A549 (cell line): ENCODE measurements at regions not wholly inside any gene's neighbourhood (a gene's known extent, or its start where the extent isn't known, plus 50 kb on each side); places are given as distances from the start of the nearest gene placed in this dataset.

Experiments used
- ATAC-seq, 2 experiments: fragments of 200-7000 bp in 1 of 2; fragments of >200 bp in 1 of 2; cut with Nextera tagmentation in 1 of 2; cut with Tn5 transposase in 1 of 2; 3 replicates each; pipeline versions ENCODE4 v1.8.0 to v1.9.1; 2018 to 2020; ENCODE audit warnings: mild to moderate bottlenecking in 1 of 2, moderate library complexity in 1 of 2
- CTCF ChIA-PET: fragments of 300-600 bp; sonication (Branson Sonifier 250); formaldehyde crosslinking; extraction: SDS; loops from one replicate; lab custom pipeline; 2021; ENCODE audit warnings: antibody characterized with exemption, inconsistent platforms; lab: Yijun Ruan, JAX
- POLR2A ChIA-PET: fragments of 350-600 bp; formaldehyde crosslinking; extraction: SDS; loops from one replicate; lab custom pipeline; 2021; ENCODE audit warnings: antibody characterized with exemption, inconsistent platforms; lab: Yijun Ruan, JAX
- DNase-seq, 2 experiments: peaks; one replicate each; pipeline versions ENCODE4 v3.0.0 to v3.0.0-alpha.2; 2011 to 2016; ENCODE audit warnings: low read depth in 1 of 2, low spot score in 1 of 2
- FAIRE-seq: peaks from 2 replicates; lab custom pipeline; 2011; peaks lifted over from hg19 to GRCh38; lab: Jason Lieb, UNC
- H3K27ac ChIP-seq, 2 experiments: fragments of >200 bp; sonication (Bioruptor Twin); formaldehyde crosslinking; 3 replicates each; pipeline ENCODE4 v1.5.1; 2016 to 2017
- H3K4me1 ChIP-seq: fragments of >200 bp; sonication (Bioruptor Twin); formaldehyde crosslinking; 3 replicates; pipeline ENCODE4 v1.6.1; 2016
- H3K4me2 ChIP-seq: fragments of >200 bp; sonication (Bioruptor Twin); formaldehyde crosslinking; 3 replicates; pipeline ENCODE4 v1.6.1; 2016
- H3K4me3 ChIP-seq: fragments of >200 bp; sonication (Bioruptor Twin); formaldehyde crosslinking; 3 replicates; pipeline ENCODE4 v1.5.1; 2016
- H3K9me3 ChIP-seq: fragments of >200 bp; sonication (Bioruptor Twin); formaldehyde crosslinking; 3 replicates; pipeline ENCODE4 v1.6.1; 2016
- BCL3 ChIP-seq: fragments of >200 bp; sonication (Bioruptor Twin); formaldehyde crosslinking; IDR thresholded peaks from 3 replicates; pipeline ENCODE4 v1.6.1; 2016
- CBX2 ChIP-seq: fragments of 200-600 bp; sonication (generic); IDR thresholded peaks from 2 replicates; pipeline ENCODE4 v1.6.1; 2016; ENCODE audit warnings: low read depth, mild to moderate bottlenecking, borderline replicate concordance
- CEBPB ChIP-seq, 2 experiments: fragments of >200 bp in 1 of 2; sonication (Bioruptor Twin) in 1 of 2; formaldehyde crosslinking in 1 of 2; IDR thresholded peaks; 2 replicates each; pipeline ENCODE4 v1.6.1; 2012 to 2016
- CHD2 ChIP-seq: fragments of 150-350 bp; IDR thresholded peaks from 2 replicates; pipeline ENCODE4 v1.6.1; 2014; ENCODE audit warnings: low read length; ENCODE audit not compliant: partially characterized antibody
- CTCF ChIP-seq: fragments of >200 bp; sonication (Bioruptor Twin); formaldehyde crosslinking; IDR thresholded peaks from 3 replicates; pipeline ENCODE4 v1.5.1; 2016
- EHMT2 ChIP-seq: fragments of 200-600 bp; sonication (generic); IDR thresholded peaks from 2 replicates; pipeline ENCODE4 v1.6.1; 2016; ENCODE audit warnings: antibody characterized with exemption, low read depth, mild to moderate bottlenecking, moderate library complexity
- GATA3 ChIP-seq: IDR thresholded peaks from 2 replicates; pipeline ENCODE4 v1.6.1; 2012; ENCODE audit warnings: borderline replicate concordance
- HES2 ChIP-seq: fragments of >200 bp; sonication (Bioruptor Twin); formaldehyde crosslinking; IDR thresholded peaks from 2 replicates; pipeline ENCODE4 v1.6.1; 2016
- HEYL ChIP-seq: fragments of 250-450 bp; sonication (Bioruptor Pico); IDR thresholded peaks from 2 replicates; pipeline ENCODE4 v1.8.0; 2021; ENCODE audit warnings: mild to moderate bottlenecking, moderate library complexity
- HOXB13 ChIP-seq: fragments of 250-450 bp; sonication (Bioruptor Pico); IDR thresholded peaks from 2 replicates; pipeline ENCODE4 v1.5.0; 2020; ENCODE audit warnings: low read depth, mild to moderate bottlenecking, moderate library complexity
- HOXB5 ChIP-seq: fragments of 250-450 bp; sonication (Bioruptor Pico); IDR thresholded peaks from 2 replicates; pipeline ENCODE4 v1.5.0; 2020; ENCODE audit warnings: mild to moderate bottlenecking, moderate library complexity
- KDM5A ChIP-seq: fragments of 200-600 bp; sonication (generic); IDR thresholded peaks from 2 replicates; pipeline ENCODE4 v1.6.1; 2016; ENCODE audit warnings: antibody characterized with exemption, mild to moderate bottlenecking
- MAFK ChIP-seq: fragments of 450-650 bp; IDR thresholded peaks from 2 replicates; pipeline ENCODE4 v1.6.1; 2014; ENCODE audit not compliant: partially characterized antibody
- MYC ChIP-seq: IDR thresholded peaks from 2 replicates; pipeline ENCODE4 v1.6.1; 2012; ENCODE audit warnings: mild to moderate bottlenecking, inconsistent platforms, low read length, improper control_type of control experiment, borderline replicate concordance
- NFE2L2 ChIP-seq: fragments of 150-350 bp; conservative IDR thresholded peaks from 2 replicates; pipeline ENCODE4 v1.6.1; 2014; ENCODE audit warnings: low read length
- NR3C1 ChIP-seq: fragments of >200 bp; sonication (Bioruptor Twin); formaldehyde crosslinking; IDR thresholded peaks from 3 replicates; pipeline ENCODE4 v1.6.1; 2017
- POLR2A ChIP-seq: IDR thresholded peaks from 2 replicates; pipeline ENCODE4 v1.6.1; 2012; ENCODE audit warnings: mild to moderate bottlenecking, low read length
- POLR2AphosphoS2 ChIP-seq: conservative IDR thresholded peaks from 2 replicates; pipeline ENCODE4 v1.6.1; 2012; ENCODE audit warnings: low read length, improper control_type of control experiment, inconsistent platforms
- RAD21 ChIP-seq, 2 experiments: fragments of >200 bp in 1 of 2; sonication (Bioruptor Twin) in 1 of 2; formaldehyde crosslinking in 1 of 2; IDR thresholded peaks in 1 of 2; conservative IDR thresholded peaks in 1 of 2; 2 replicates in 1 of 2; 3 replicates in 1 of 2; pipeline ENCODE4 v1.6.1; 2012 to 2018; ENCODE audit warnings: inconsistent platforms in 1 of 2
- RARB ChIP-seq: fragments of 250-450 bp; sonication (Bioruptor Pico); IDR thresholded peaks from 2 replicates; pipeline ENCODE4 v1.8.0; 2021; ENCODE audit warnings: mild to moderate bottlenecking, moderate library complexity
- SREBF2 ChIP-seq: fragments of 450-650 bp; IDR thresholded peaks from 2 replicates; pipeline ENCODE4 v1.6.1; 2014; ENCODE audit warnings: mild to moderate bottlenecking, moderate library complexity
- TFCP2L1 ChIP-seq: fragments of 250-450 bp; sonication (Bioruptor Pico); IDR thresholded peaks from 2 replicates; pipeline ENCODE4 v1.5.0; 2021; ENCODE audit warnings: mild to moderate bottlenecking
- TP53 ChIP-seq: fragments of 250-450 bp; sonication (Bioruptor Pico); IDR thresholded peaks from 2 replicates; pipeline ENCODE4 v1.5.0; 2021; ENCODE audit warnings: mild to moderate bottlenecking, moderate library complexity
- ZC3H11A ChIP-seq: fragments of 450-650 bp; IDR thresholded peaks from 2 replicates; pipeline ENCODE4 v1.6.1; 2014; ENCODE audit warnings: antibody characterized with exemption, mild to moderate bottlenecking
- WGBS: methylation state at CpG from one replicate; pipeline ENCODE4 v1.1.6; 2017; ENCODE audit errors: missing lambda C conversion rate; 5-methylcytosine and 5-hydroxymethylcytosine counted together
- TF ChIP-seq, protein P1 (sequence below): IDR thresholded peaks from 2 replicates; pipeline ENCODE4 v1.6.1; 2012; ENCODE audit warnings: low read depth, borderline replicate concordance
- TF ChIP-seq, protein P2 (sequence below): fragments of 150-350 bp; IDR thresholded peaks from 2 replicates; pipeline ENCODE4 v1.6.1; 2014; ENCODE audit warnings: low read depth, mild to moderate bottlenecking, low read length

GRCh38 chr2:198476007-198476406 is 671.6 kb downstream of the PLCL1 start (continued):
- no peak for TF ChIP-seq CTCF
- TF ChIP-seq RAD21 (conservative IDR thresholded peaks at IDR 0.05 in 1 of 2, IDR thresholded peaks at IDR 0.05 in 1 of 2): no peak
- TF ChIP-seq EHMT2: no peak
- TF ChIP-seq MAFK: no peak
- TF ChIP-seq SREBF2: no peak
- no peak for TF ChIP-seq RARB (CRISPR knock-in tag)
- no peak for TF ChIP-seq ZC3H11A

DNA sequence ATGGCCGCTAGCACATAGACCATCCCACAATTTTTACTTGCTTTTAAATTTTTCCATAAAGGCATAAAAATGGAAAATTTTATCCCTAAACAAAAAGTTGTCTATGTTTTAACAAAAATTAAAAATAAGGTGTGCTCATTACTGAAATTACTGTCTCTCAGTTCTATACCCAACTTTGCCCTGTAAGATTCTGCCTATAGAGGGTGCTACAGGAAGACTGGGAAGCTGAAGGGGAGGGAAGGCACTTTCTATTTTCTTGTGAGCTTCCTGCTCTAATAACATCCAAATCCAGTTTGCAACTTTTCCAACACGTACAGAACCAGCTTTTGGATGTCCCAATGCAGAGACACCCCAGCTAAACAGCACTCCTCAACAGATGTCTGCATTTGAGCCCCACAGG is 666.9 kb downstream of the PLCL1 start:
- H3K4me1 ChIP-seq: no peaks in the 10 kb centered on the region
- H3K9me3 ChIP-seq: no peaks in the 10 kb centered on the region
- no peak for ATAC-seq
- FAIRE-seq: no peak
- no peak overlapping the region for H3K4me3 ChIP-seq
- ChIA-PET CTCF (no interaction called here), POLR2A (no interaction called here)
- 4% methylated on average over 2 of the region's 2 CpGs for WGBS
- DNase-seq: no peak
- TF ChIP-seq NFE2L2: no peak
- peak in 1 of 2 experiments; percentile 1; a peak in 1 of 5 replicates for TF ChIP-seq RAD21 (conservative IDR thresholded peaks at IDR 0.05 in 1 of 2, IDR thresholded peaks at IDR 0.05 in 1 of 2)
- no peak overlapping the region for H3K4me2 ChIP-seq
- no peak overlapping the region for H3K27ac ChIP-seq

- no peak for TF ChIP-seq CEBPB (IDR thresholded peaks at IDR 0.05)
- TF ChIP-seq HOXB5 (CRISPR knock-in tag): no peak
- TF ChIP-seq POLR2A: no peak
- TF ChIP-seq KDM5A: no peak
- no peak for TF ChIP-seq BCL3
- TF ChIP-seq HOXB13 (CRISPR knock-in tag): no peak
- no peak for TF ChIP-seq TFCP2L1 (CRISPR knock-in tag)
- TF ChIP-seq, protein P1, sequence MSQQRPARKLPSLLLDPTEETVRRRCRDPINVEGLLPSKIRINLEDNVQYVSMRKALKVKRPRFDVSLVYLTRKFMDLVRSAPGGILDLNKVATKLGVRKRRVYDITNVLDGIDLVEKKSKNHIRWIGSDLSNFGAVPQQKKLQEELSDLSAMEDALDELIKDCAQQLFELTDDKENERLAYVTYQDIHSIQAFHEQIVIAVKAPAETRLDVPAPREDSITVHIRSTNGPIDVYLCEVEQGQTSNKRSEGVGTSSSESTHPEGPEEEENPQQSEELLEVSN: no peak
- TF ChIP-seq, protein P2, sequence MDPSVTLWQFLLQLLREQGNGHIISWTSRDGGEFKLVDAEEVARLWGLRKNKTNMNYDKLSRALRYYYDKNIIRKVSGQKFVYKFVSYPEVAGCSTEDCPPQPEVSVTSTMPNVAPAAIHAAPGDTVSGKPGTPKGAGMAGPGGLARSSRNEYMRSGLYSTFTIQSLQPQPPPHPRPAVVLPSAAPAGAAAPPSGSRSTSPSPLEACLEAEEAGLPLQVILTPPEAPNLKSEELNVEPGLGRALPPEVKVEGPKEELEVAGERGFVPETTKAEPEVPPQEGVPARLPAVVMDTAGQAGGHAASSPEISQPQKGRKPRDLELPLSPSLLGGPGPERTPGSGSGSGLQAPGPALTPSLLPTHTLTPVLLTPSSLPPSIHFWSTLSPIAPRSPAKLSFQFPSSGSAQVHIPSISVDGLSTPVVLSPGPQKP: no peak
- no peak for TF ChIP-seq GATA3
- TF ChIP-seq ZC3H11A: no peak
- ChIA-PET CTCF (no interaction called here), POLR2A (no interaction called here)
- 0% methylated on average over 3 of the region's 3 CpGs for WGBS
- Histone ChIP-seq H3K4me3 (no peak overlapping the region), H3K9me3 (no peaks in the 10 kb centered on the region), H3K4me1 (no peaks in the 10 kb centered on the region), H3K4me2 (no peak overlapping the region), H3K27ac (no peak overlapping the region)
- no peak for ATAC-seq
- no peak for FAIRE-seq
- DNase-seq: no peak
Measured at GRCh38 chr2:198468136-198468535, 663.7 kb downstream of the PLCL1 start.

GRCh38 chr2:198465970-198466369 is 661.6 kb downstream of the PLCL1 start:
- 55% methylated on average over 6 of the region's 6 CpGs for WGBS
- TF ChIP-seq CBX2: no peak
- no peak for TF ChIP-seq NR3C1
- TF ChIP-seq, protein P2: no peak
- no peak for TF ChIP-seq BCL3
- no peak for TF ChIP-seq CHD2
- TF ChIP-seq POLR2AphosphoS2: no peak
- TF ChIP-seq EHMT2: no peak
- TF ChIP-seq HEYL: no peak
- no peak for TF ChIP-seq CEBPB (IDR thresholded peaks at IDR 0.05)
- TF ChIP-seq MYC: no peak
- TF ChIP-seq KDM5A: no peak
- no peak for TF ChIP-seq POLR2A
- no peak for TF ChIP-seq HES2
- TF ChIP-seq TP53 (CRISPR knock-in tag): no peak

More at GRCh38 chr2:198465970-198466369, 661.6 kb downstream of the PLCL1 start:
- DNase-seq (no peak), FAIRE-seq (no peak), ATAC-seq (no peak)
- no peaks in the 10 kb centered on the region for H3K9me3 ChIP-seq
- H3K27ac ChIP-seq: no peak overlapping the region
- H3K4me3 ChIP-seq: no peak overlapping the region
- CTCF ChIA-PET: no interaction called here
- H3K4me2 ChIP-seq: no peak overlapping the region
- POLR2A ChIA-PET: no interaction called here
- no peaks in the 10 kb centered on the region for H3K4me1 ChIP-seq
